ENCODE measurements at regions not wholly inside any gene's neighbourhood (a gene's known extent, or its start where the extent isn't known, plus 50 kb on each side); places are given as distances from the start of the nearest gene placed in this dataset.
"Not testable (repeated sequence)": the region's sequence is repeated elsewhere in the genome, so short reads cannot be mapped to it uniquely, and the experiment has no call there.

DNA sequence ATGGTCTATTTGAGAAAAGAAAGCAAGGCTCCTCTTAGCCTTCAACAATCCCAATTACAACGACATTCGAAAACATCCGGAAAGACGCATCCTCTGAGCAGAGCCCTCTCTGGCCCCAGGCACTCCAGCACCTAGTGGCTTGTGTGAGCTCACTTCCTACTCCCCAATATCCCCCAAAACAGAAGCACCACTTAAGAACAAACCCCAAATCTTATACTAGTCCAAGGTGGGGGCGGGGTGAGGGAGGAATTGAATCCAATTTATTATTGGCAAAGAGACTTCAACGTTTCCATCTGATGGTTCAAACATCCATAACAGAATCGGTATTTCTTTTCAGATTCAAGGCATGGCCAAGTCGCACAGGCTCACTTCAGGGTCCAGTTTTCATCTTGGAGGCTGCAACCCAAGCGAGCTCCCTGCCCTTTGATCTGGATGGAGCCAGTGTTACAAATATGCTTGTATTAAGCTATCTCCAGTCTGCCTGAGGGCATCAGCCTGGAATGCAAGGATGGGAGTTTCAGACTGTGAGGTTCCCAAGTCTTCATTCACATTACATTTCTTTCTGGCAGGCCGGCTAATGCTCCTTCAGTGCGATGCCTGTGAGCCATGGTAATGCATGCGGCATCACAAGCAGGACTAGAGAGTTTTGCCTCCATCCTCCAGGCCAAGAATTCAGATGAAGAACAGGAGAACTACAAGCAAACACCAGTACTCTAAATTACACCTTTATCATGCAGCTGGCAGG, 132.5 kb upstream of the FOXN3 start:
- no peak for DNase-seq (ENCODE audit: low spot score, unreplicated experiment)
- H3K4me3 Mint-ChIP-seq (ENCODE audit: low read depth), result no peak overlapping the region
- H3K27ac Mint-ChIP-seq, result peak overlapping the region; percentile 19

DNA sequence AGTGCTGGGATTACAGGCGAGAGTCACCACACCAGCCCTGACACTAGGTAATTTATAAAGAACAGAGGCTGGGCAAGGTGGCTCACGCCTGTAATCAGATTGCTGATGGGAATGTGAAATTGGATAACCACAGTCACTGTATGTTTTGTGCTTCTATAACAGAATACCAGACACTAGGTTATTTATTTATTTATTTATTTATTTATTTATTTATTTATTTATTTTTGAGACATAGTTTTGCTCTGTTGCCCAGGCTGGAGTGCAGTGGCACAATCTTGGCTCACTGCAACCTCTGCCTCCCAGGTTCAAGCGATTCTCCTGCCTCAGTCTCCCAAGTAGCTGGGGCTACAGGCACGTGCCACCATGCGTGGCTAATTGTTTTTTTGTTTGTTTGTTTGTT, 130.0 kb upstream of the FOXN3 start:
- H3K36me3 Mint-ChIP-seq (ENCODE audit: insufficient read depth); H3K4me3 Mint-ChIP-seq (ENCODE audit: low read depth); DNase-seq (ENCODE audit: low spot score, unreplicated experiment); H3K27me3 Mint-ChIP-seq; H3K9me3 Mint-ChIP-seq (ENCODE audit: low read depth); H3K27ac Mint-ChIP-seq: not testable (repeated sequence)
- peaks cover 27% of the 10 kb centered on the region for H3K4me1 Mint-ChIP-seq (ENCODE audit: low read depth)

More for the DNA sequence above, 132.5 kb upstream of the FOXN3 start:
- Mint-ChIP-seq H3K4me1 (ENCODE audit: low read depth) (peaks cover 16% of the 10 kb centered on the region), H3K36me3 (ENCODE audit: insufficient read depth) (no peaks in the 10 kb centered on the region), H3K9me3 (ENCODE audit: low read depth) (no peaks in the 10 kb centered on the region), H3K27me3 (peaks cover under 1% of the 10 kb centered on the region)
- TF ChIP-seq, protein P1, sequence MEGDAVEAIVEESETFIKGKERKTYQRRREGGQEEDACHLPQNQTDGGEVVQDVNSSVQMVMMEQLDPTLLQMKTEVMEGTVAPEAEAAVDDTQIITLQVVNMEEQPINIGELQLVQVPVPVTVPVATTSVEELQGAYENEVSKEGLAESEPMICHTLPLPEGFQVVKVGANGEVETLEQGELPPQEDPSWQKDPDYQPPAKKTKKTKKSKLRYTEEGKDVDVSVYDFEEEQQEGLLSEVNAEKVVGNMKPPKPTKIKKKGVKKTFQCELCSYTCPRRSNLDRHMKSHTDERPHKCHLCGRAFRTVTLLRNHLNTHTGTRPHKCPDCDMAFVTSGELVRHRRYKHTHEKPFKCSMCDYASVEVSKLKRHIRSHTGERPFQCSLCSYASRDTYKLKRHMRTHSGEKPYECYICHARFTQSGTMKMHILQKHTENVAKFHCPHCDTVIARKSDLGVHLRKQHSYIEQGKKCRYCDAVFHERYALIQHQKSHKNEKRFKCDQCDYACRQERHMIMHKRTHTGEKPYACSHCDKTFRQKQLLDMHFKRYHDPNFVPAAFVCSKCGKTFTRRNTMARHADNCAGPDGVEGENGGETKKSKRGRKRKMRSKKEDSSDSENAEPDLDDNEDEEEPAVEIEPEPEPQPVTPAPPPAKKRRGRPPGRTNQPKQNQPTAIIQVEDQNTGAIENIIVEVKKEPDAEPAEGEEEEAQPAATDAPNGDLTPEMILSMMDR (IDR thresholded peaks at IDR 0.05; ENCODE audit: unreplicated experiment), result no peak

DNA sequence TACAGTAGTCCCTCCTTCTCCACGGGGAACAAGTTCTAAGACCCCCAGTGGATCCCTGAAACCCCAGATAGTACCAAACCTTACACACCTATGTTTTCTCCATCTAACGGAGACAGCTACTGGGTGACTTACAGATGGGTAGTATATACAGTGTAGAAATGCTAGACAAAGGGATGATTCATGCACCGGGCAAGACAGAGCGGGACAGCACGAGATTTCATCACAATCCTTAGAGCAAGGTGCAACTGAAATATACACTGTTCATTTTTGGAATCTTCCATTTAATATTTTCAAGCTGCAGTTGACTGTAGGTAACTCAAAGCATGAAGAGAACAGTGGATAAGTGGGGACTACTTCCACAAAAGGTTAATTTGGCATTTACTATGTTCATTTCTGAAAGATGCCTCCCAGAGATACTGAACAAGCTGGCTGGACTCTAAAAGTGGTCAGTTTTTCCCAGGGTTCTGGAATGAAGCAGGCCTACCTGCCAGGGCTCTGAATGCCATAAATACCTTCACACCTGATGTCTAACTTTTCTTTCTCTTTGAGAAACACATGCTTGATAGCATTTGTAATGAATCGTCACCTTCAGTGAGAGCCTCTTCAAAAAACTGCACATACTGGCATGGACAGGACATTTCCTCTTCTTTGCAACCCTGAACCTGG, 127.7 kb upstream of the FOXN3 start:
- no peak for DNase-seq (ENCODE audit: low spot score, unreplicated experiment)
- Mint-ChIP-seq H3K4me1 (ENCODE audit: low read depth) (peaks cover 19% of the 10 kb centered on the region), H3K9me3 (ENCODE audit: low read depth) (no peaks in the 10 kb centered on the region)

DNA sequence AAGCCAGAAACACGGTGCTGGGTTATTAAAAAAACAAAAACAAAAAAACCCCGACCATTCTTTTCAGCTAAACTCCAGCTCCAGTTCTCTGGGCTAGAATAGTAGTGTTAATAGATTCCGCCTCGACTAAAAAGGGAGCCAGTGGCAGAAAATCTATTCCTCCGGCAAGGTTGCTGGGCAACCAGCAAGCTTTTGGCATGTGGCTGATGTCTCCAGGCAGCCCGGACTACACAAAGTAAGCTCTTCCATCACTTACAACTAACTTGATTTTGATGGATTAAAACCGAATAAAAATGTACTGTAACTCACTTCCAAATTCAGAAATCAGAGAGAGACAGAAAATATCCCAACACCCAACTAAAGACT, 126.4 kb upstream of the FOXN3 start:
- no peaks in the 10 kb centered on the region for H3K9me3 Mint-ChIP-seq (ENCODE audit: low read depth)
- peaks cover 2% of the 10 kb centered on the region for H3K27me3 Mint-ChIP-seq
- TF ChIP-seq, protein P1 (IDR thresholded peaks at IDR 0.05; ENCODE audit: unreplicated experiment), result no peak
- H3K4me3 Mint-ChIP-seq (ENCODE audit: low read depth), result no peak overlapping the region
- peak overlapping the region; percentile 1 for H3K27ac Mint-ChIP-seq
- H3K36me3 Mint-ChIP-seq (ENCODE audit: insufficient read depth), result no peaks in the 10 kb centered on the region
- H3K4me1 Mint-ChIP-seq (ENCODE audit: low read depth), result peaks cover 20% of the 10 kb centered on the region
- peak; percentile 13 for DNase-seq (ENCODE audit: low spot score, unreplicated experiment)

More for the DNA sequence above, 127.7 kb upstream of the FOXN3 start:
- Mint-ChIP-seq H3K36me3 (ENCODE audit: insufficient read depth) (no peaks in the 10 kb centered on the region), H3K27me3 (peaks cover 2% of the 10 kb centered on the region), H3K27ac (no peak overlapping the region), H3K4me3 (ENCODE audit: low read depth) (no peak overlapping the region)
- TF ChIP-seq, protein P1 (IDR thresholded peaks at IDR 0.05; ENCODE audit: unreplicated experiment), result no peak

DNA sequence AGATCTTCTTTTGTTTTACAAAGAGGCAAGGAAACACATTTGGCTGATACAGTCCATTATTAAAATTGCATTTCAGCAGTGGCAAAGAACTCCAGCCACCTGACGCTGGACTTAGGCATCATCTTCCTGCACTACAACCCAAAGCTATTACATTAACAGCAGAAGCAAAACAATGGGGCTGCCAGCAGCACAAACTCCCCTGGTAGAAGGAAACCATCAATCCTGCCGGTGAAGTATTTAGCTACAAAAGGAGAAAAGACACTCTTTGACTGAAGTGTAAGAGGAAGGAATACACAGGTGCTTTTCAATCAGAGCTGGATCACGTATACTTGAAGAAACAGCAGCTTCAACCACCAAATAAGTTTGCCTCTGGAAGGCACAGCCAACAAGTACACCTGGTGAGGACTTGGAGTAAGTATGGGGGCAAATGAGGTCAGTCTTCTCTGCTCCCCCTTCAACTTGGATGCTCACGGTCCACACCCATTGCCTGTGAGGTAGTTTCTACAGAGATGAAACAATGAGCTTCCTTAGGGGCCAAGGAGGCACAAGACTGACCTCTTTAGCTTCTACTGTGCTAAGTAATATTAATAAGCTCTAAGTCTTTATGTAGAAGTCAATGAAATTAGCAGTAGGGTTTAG, 125.9 kb upstream of the FOXN3 start:
- Mint-ChIP-seq H3K27ac (peak overlapping the region; percentile 77), H3K4me3 (ENCODE audit: low read depth) (no peak overlapping the region), H3K9me3 (ENCODE audit: low read depth) (no peaks in the 10 kb centered on the region), H3K36me3 (ENCODE audit: insufficient read depth) (no peaks in the 10 kb centered on the region), H3K27me3 (peaks cover 2% of the 10 kb centered on the region), H3K4me1 (ENCODE audit: low read depth) (peaks cover 20% of the 10 kb centered on the region)
- no peak for DNase-seq (ENCODE audit: low spot score, unreplicated experiment)
- TF ChIP-seq, protein P1 (IDR thresholded peaks at IDR 0.05; ENCODE audit: unreplicated experiment), result no peak
